Endothelial cell of umbilical vein (primary cell): ENCODE measurements at regions not wholly inside any gene's neighbourhood (a gene's known extent, or its start where the extent isn't known, plus 50 kb on each side); places are given as distances from the start of the nearest gene placed in this dataset.

Experiments used
- BruUV-seq: library from RNA; stranded (reverse); fragments of 400-500 nt; replicated peaks from 2 replicates; lab custom pipeline; 2021; lab: Mats Ljungman, UMichigan
- CTCF ChIA-PET: fragments of 300-600, 350-600 bp; sonication (Branson Sonifier 250); formaldehyde crosslinking; loops from one replicate; lab custom pipeline; 2021; ENCODE audit warnings: antibody characterized with exemption, inconsistent platforms; lab: Charles Lee
- POLR2A ChIA-PET: fragments of 300-600, 350-600 bp; sonication (Branson Sonifier 250); formaldehyde crosslinking; loops from one replicate; lab custom pipeline; 2021; ENCODE audit warnings: antibody characterized with exemption, inconsistent platforms; lab: Charles Lee
- DNase-seq: peaks from one replicate; pipeline ENCODE4 v3.0.0-alpha.2; 2011; ENCODE audit warnings: low read depth, low spot score
- FAIRE-seq: peaks from 2 replicates; lab custom pipeline; 2011; peaks lifted over from hg19 to GRCh38; lab: Jason Lieb, UNC
- H2AFZ ChIP-seq: 2 replicates; pipeline ENCODE4 v1.6.0; 2012; ENCODE audit warnings: low read depth, low read length, control low read depth, inconsistent platforms
- H3K27ac ChIP-seq: 2 replicates; pipeline ENCODE4 v1.5.1; 2011; ENCODE audit warnings: low read depth, mild to moderate bottlenecking, control low read depth, low read length, moderate library complexity; ENCODE audit not compliant: insufficient read depth
- H3K27me3 ChIP-seq, 2 experiments: 2 replicates each; pipeline versions ENCODE4 v1.6.0 to v1.6.1; 2011; ENCODE audit warnings: low read length in 2 of 2, mixed read lengths in 1 of 2; ENCODE audit not compliant: control insufficient read depth in 2 of 2, insufficient read depth in 2 of 2
- H3K36me3 ChIP-seq, 2 experiments: 2 replicates in 1 of 2; 3 replicates in 1 of 2; pipeline ENCODE4 v1.5.1; 2011; ENCODE audit warnings: low read length in 2 of 2, mild to moderate bottlenecking in 1 of 2, moderate library complexity in 1 of 2; ENCODE audit not compliant: control insufficient read depth in 2 of 2, insufficient read depth in 2 of 2; ENCODE audit errors: extremely low read depth in 1 of 2
- H3K4me1 ChIP-seq: 3 replicates; pipeline ENCODE4 v1.5.1; 2011; ENCODE audit warnings: mild to moderate bottlenecking, low read length; ENCODE audit not compliant: control insufficient read depth, insufficient read depth; ENCODE audit errors: extremely low read depth
- H3K4me2 ChIP-seq: 2 replicates; pipeline ENCODE4 v1.6.1; 2011; ENCODE audit warnings: low read length, control low read depth, mixed read lengths; ENCODE audit not compliant: insufficient read depth
- H3K4me3 ChIP-seq, 3 experiments: fragments of 200-600 bp in 1 of 3; sonication (generic), shearing (Covaris generic) in 1 of 3; replicated peaks in 1 of 3; 2 replicates each; pipeline ENCODE4 v1.5.1; 2011 to 2016; ENCODE audit warnings: control low read depth in 3 of 3, low read length in 3 of 3, mild to moderate bottlenecking in 2 of 3, inconsistent platforms in 1 of 3, low read depth in 1 of 3, moderate library complexity in 1 of 3; ENCODE audit not compliant: insufficient read depth in 1 of 3
- H3K79me2 ChIP-seq: 2 replicates; pipeline ENCODE4 v1.6.0; 2012; ENCODE audit warnings: low read length, inconsistent platforms; ENCODE audit not compliant: control insufficient read depth, insufficient read depth
- H3K9ac ChIP-seq: replicated peaks from 2 replicates; pipeline ENCODE3; 2011; ENCODE audit warnings: low read length, control low read depth; ENCODE audit not compliant: insufficient read depth; ENCODE audit errors: extremely low read depth
- H3K9me1 ChIP-seq: replicated peaks from 3 replicates; pipeline ENCODE4 v1.6.0; 2011; ENCODE audit warnings: mild to moderate bottlenecking, low read length; ENCODE audit not compliant: control insufficient read depth, insufficient read depth; ENCODE audit errors: extremely low read depth
- H3K9me3 ChIP-seq: replicated peaks from 2 replicates; pipeline ENCODE4 v1.5.1; 2012; ENCODE audit warnings: low read length, inconsistent platforms; ENCODE audit not compliant: control insufficient read depth, insufficient read depth
- H4K20me1 ChIP-seq: replicated peaks from 2 replicates; pipeline ENCODE3; 2011; ENCODE audit warnings: mild to moderate bottlenecking, low read length; ENCODE audit not compliant: control insufficient read depth, insufficient read depth; ENCODE audit errors: extremely low read depth
- EZH2 ChIP-seq: IDR thresholded peaks from 2 replicates; pipeline ENCODE4 v1.6.1; 2012; ENCODE audit warnings: borderline replicate concordance, low read depth, mild to moderate bottlenecking, moderate library complexity, low read length, inconsistent platforms; ENCODE audit not compliant: severe bottlenecking
- FOS ChIP-seq: IDR thresholded peaks from 2 replicates; pipeline ENCODE4 v1.6.1; 2011; ENCODE audit warnings: mild to moderate bottlenecking, low read length, moderate library complexity, borderline replicate concordance; ENCODE audit not compliant: insufficient read depth
- GATA2 ChIP-seq: IDR thresholded peaks from 2 replicates; pipeline ENCODE4 v1.7.0; 2011; ENCODE audit warnings: low read depth, mild to moderate bottlenecking, moderate library complexity, mixed read lengths, low read length; ENCODE audit not compliant: insufficient read length, insufficient read depth
- JUN ChIP-seq: IDR thresholded peaks from 2 replicates; pipeline ENCODE4 v1.6.1; 2011; ENCODE audit warnings: borderline replicate concordance, low read depth; ENCODE audit not compliant: insufficient read length, insufficient read depth
- MYC ChIP-seq: IDR thresholded peaks from one replicate; pipeline ENCODE4 v1.6.1; 2011; ENCODE audit warnings: mild to moderate bottlenecking, low read depth, low read length
- POLR2A ChIP-seq: IDR thresholded peaks from 2 replicates; pipeline ENCODE4 v1.6.1; 2012; ENCODE audit warnings: low read depth, mild to moderate bottlenecking, control low read depth, low read length
- POLR2AphosphoS5 ChIP-seq: IDR thresholded peaks from 2 replicates; pipeline ENCODE4 v1.6.1; 2012; ENCODE audit warnings: low read depth, mild to moderate bottlenecking, control low read depth, low read length, moderate library complexity; ENCODE audit not compliant: insufficient read depth
- dilution Hi-C: fragments of 300-500 bp; cut with MboI; formaldehyde crosslinking; loops from one replicate; pipeline ENCODE4 v1.15.0; 2019; ENCODE audit warnings: low sequenced_read_pairs; ENCODE audit not compliant: extremely low pct_ligation_motif_present
- intact Hi-C: fragments of 100-400 bp; cut with micrococcal nuclease; formaldehyde crosslinking; loops from one replicate; pipeline ENCODE4 v1.10.0; 2022
- TF ChIP-seq, protein P1 (sequence below): IDR thresholded peaks from 2 replicates; pipeline ENCODE4 v1.6.1; 2011; ENCODE audit not compliant: insufficient read depth, insufficient read length
- TF ChIP-seq, protein P2 (sequence below), 2 donors: IDR thresholded peaks; 1 replicate in 1 of 2; 2 replicates in 1 of 2; pipeline ENCODE4 v1.5.1; 2011; ENCODE audit warnings: low read length in 2 of 2, mild to moderate bottlenecking in 2 of 2, moderate library complexity in 2 of 2, control low read depth in 1 of 2, inconsistent platforms in 1 of 2, low read depth in 1 of 2; ENCODE audit not compliant: insufficient read depth in 1 of 2; ENCODE audit errors: extremely low read depth in 1 of 2

- H2AFZ ChIP-seq = no peak overlapping the region
- no TSS peak for BruUV-seq
- TF ChIP-seq, protein P1, sequence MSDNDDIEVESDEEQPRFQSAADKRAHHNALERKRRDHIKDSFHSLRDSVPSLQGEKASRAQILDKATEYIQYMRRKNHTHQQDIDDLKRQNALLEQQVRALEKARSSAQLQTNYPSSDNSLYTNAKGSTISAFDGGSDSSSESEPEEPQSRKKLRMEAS = no peak
- TF ChIP-seq MYC = no peak
- no peak for TF ChIP-seq JUN
- no peak for TF ChIP-seq GATA2
- no peak for TF ChIP-seq POLR2AphosphoS5
- TF ChIP-seq, protein P2, sequence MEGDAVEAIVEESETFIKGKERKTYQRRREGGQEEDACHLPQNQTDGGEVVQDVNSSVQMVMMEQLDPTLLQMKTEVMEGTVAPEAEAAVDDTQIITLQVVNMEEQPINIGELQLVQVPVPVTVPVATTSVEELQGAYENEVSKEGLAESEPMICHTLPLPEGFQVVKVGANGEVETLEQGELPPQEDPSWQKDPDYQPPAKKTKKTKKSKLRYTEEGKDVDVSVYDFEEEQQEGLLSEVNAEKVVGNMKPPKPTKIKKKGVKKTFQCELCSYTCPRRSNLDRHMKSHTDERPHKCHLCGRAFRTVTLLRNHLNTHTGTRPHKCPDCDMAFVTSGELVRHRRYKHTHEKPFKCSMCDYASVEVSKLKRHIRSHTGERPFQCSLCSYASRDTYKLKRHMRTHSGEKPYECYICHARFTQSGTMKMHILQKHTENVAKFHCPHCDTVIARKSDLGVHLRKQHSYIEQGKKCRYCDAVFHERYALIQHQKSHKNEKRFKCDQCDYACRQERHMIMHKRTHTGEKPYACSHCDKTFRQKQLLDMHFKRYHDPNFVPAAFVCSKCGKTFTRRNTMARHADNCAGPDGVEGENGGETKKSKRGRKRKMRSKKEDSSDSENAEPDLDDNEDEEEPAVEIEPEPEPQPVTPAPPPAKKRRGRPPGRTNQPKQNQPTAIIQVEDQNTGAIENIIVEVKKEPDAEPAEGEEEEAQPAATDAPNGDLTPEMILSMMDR (IDR thresholded peaks at IDR 0.05; ENCODE audit: extremely low read depth in 1 of 2, insufficient read depth in 1 of 2, low read depth in 1 of 2, low read length in 2 of 2) = no peak
- no peak for TF ChIP-seq EZH2
- TF ChIP-seq FOS = no peak
- no peak for TF ChIP-seq POLR2A
- H3K4me2 ChIP-seq = no peak overlapping the region
- no peaks in the 10 kb centered on the region for H3K27me3 ChIP-seq
- no peak overlapping the region for H3K4me3 ChIP-seq
- ChIA-PET CTCF (no interaction called here), POLR2A (no interaction called here)
- no peak for DNase-seq
- H3K9me1 ChIP-seq = no peaks in the 10 kb centered on the region
- H3K27ac ChIP-seq = no peak overlapping the region
- H4K20me1 ChIP-seq = no peaks in the 10 kb centered on the region
- peaks cover 2% of the 10 kb centered on the region for H3K9me3 ChIP-seq
- dilution Hi-C loops = no loop called here
- H3K79me2 ChIP-seq = no peaks in the 10 kb centered on the region
- no peaks in the 10 kb centered on the region for H3K4me1 ChIP-seq
- intact Hi-C loops = no loop called here
- H3K36me3 ChIP-seq = no peaks in the 10 kb centered on the region
- H3K9ac ChIP-seq = no peak overlapping the region
- FAIRE-seq = no peak
These were observed 289.4 kb upstream of the MYOCD start for GRCh38 chr17:12376276-12376675.
